Peyer's patch (tissue), 4 donors: ENCODE measurements at regions not wholly inside any gene's neighbourhood (a gene's known extent, or its start where the extent isn't known, plus 50 kb on each side); places are given as distances from the start of the nearest gene placed in this dataset.
"Not testable (repeated sequence)": the region's sequence is repeated elsewhere in the genome, so short reads cannot be mapped to it uniquely, and the experiment has no call there.

Source experiments
- POLR2A ChIP-seq, 2 donors: fragments of 450-650 bp; IDR thresholded peaks; one replicate each; pipeline ENCODE4 v1.5.1; 2017; ENCODE audit warnings: antibody characterized with exemption in 2 of 2, mild to moderate bottlenecking in 2 of 2, moderate library complexity in 2 of 2
- TF ChIP-seq, protein P1 (sequence below), 6 experiments: fragments of 450-650 bp in 4 of 6; fragments of 200-600 bp in 2 of 6; sonication (generic) in 1 of 6; IDR thresholded peaks; one replicate each; pipeline ENCODE4 v1.5.1; 2017 to 2019; ENCODE audit warnings: antibody characterized with exemption in 6 of 6, mild to moderate bottlenecking in 3 of 6, moderate library complexity in 1 of 6

DNA sequence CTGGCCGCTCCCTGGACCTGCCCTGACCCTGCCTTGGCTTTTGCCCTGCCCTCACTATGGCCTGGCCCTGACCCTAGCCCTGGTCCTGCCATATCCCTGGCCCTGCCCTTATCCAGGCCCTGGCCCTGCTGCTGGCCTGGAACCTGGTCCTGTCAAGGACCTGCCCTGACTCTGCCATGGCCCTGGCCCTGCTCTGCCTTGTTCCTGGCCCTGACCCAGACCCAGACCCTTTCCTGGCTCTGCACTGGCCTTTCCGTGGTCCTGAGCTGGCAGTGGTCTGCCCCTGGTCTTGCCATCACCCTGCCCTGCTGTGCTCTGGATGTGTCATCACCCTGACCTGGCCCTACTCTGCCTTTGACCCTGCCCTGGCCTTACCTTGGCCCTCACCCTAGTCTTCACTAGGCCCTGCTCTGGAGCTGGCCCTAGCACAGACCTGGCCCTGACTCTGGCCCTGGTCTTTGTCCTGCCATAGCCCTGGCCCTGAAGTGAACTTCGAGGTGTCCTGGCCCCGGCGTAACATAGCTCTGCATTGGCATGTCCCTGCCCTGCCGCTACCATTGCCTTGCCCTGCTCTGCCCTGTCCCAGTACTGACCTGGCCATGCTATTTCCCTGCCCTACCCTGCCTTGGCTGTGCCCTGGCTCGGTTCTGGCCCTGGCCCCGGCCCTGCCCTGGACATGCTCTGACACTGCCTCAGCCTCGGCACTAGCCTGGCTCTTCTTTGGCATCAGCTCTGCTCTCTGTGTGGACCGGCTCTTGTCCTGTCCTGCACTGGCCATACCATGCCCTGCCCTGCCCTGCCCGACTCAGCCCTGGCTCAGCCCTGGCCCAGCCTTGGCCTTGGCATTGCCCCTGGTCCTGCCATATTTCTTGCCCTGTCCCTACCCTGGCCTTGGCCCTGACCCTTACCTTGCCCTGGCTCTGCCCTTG is 239.2 kb downstream of the GOLGA6L6 start:
- TF ChIP-seq, protein P1, sequence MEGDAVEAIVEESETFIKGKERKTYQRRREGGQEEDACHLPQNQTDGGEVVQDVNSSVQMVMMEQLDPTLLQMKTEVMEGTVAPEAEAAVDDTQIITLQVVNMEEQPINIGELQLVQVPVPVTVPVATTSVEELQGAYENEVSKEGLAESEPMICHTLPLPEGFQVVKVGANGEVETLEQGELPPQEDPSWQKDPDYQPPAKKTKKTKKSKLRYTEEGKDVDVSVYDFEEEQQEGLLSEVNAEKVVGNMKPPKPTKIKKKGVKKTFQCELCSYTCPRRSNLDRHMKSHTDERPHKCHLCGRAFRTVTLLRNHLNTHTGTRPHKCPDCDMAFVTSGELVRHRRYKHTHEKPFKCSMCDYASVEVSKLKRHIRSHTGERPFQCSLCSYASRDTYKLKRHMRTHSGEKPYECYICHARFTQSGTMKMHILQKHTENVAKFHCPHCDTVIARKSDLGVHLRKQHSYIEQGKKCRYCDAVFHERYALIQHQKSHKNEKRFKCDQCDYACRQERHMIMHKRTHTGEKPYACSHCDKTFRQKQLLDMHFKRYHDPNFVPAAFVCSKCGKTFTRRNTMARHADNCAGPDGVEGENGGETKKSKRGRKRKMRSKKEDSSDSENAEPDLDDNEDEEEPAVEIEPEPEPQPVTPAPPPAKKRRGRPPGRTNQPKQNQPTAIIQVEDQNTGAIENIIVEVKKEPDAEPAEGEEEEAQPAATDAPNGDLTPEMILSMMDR (IDR thresholded peaks at IDR 0.05) = not testable (repeated sequence)
- not testable (repeated sequence) for TF ChIP-seq POLR2A (IDR thresholded peaks at IDR 0.05)
